ENCODE measurements at regions not wholly inside any gene's neighbourhood (a gene's known extent, or its start where the extent isn't known, plus 50 kb on each side); places are given as distances from the start of the nearest gene placed in this dataset.

DNA sequence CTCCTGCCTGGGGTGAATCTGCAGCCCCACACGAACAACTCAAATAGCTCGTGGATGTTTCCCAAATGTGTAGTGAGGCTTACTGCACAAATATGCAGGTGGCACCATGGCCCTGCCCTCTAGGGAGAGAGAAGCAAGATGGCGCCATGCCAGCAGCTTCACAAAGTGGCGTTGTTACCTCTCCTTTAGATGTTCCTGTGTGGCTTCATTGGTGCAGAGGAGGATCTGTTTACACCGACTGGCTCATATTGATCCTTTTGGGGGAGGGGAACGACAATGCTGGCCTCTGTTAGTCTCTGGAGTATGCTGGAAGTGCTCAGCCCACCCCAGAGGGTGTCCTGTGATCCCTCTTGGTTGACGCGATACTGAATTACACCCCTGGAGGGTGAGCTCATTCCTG lies 99.5 kb upstream of the GATA6 start:
- no peak for DNase-seq (ENCODE audit: low spot score)

DNA sequence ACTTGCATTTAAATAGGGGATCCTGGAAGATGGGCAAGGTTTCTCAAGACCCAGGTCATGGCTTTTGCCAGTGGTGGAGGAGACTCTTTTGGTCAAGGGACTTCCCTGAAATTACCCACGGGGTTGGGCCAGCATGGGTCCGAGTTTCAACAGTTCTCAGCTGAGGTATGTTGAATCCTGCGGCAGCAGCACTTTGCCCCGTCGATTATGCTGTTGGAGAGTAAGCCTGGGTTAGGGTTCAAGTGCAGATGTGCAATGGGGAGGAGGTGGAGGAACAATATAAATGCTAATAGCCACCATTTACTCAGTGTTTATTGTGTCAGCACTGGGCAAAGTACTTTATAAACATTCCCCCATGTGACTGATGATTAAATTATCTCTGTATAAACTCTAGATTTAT lies 96.0 kb upstream of the GATA6 start:
- no peak for DNase-seq (ENCODE audit: low spot score)

DNA sequence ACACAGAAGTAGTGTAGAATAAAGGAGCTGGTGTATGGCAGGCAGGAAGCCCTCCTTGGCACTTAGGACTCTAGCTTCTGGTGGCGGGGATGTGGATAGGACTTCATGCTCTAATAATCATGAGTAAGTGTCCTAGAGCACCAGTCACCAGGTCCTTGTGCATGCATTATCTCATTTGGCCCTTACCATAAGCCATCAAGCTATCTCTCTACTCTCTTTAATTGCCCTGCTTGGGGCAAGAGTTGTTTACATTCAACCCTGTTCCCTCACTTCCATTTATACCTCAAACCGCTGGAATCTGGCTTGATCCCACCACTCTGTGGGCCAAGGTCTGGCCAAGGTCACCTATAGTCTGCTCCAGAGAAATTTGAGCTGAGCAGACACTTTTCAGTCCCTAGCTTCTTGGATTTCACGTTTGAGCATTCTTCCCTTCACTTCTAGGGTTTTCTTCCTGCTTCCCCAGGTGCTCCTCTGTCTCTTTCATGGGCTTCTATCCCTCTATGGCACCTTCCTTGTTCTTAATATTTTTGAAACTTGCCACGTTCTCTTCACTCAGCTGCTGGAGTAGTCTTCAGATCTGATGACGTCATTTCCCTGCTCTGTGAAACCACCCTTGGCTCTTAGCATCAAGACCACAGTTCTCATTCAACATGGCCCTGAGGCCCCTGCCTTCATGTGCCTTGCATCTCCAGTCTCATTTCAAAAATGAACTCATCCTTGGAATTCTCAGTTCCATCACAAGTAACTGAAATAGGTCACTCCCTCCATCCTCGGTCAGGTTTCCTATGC lies 94.9 kb upstream of the GATA6 start:
- DNase-seq (ENCODE audit: low spot score), result no peak

DNA sequence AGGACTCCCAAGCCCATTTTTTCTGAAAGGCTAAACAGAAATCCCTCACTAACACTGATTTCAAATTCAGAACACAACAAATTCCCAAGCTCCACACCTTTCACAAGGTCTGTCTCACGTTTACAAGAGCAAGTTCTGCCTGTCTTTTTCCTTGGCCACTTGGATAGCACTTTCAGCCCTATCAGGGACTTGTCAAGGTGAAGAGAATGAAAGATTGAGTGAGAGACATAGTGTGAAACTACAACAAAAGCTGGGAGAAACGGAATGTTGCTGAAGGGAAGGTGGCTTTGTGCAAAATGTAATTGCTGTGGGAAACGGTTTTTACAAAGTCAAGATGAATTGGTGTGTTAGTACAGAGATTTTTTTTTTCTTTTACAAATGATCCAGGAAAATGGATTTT lies 89.4 kb upstream of the GATA6 start:
- no peak for DNase-seq (ENCODE audit: low spot score)

DNA sequence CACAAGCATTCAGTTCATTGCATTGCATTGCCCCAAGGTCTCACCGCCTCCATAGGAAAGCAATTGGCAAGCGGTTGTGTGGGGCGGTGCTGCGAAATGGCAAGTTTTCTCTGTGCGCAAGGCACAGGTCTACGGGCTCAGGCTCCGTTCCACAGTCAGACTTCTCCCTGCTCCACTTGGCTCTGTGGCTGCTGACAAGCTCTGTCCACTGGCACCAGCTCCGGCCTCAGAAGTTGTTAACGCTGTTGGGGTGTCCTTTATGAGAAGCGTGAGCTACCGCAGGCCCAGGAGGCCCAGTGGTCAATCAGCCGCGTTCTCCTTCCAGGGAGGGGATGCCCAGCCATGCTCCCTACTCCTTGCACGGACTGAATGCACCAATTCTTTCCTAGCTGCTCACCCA lies 87.0 kb upstream of the GATA6 start:
- no peak for DNase-seq (ENCODE audit: low spot score)

DNA sequence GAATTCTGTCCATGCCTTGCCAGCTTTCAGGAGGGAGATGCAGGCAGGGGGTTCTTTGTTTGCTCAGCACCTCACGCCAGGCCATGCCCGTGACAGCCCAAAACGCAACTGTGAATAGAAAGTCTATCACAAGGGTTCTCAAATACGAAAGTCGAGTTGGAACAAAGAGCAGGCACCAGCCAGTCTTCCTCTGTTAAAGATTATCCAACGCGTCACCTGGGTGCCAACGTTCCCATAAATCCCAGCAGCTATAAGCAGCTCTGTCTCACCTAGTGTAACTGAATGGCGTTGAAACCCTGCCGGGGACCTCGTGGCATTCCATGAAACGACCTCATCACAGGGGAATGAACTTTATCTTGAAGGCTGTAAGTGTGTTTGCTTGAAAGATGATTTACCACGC lies 84.8 kb upstream of the GATA6 start:
- DNase-seq (ENCODE audit: low spot score), result no peak

DNA sequence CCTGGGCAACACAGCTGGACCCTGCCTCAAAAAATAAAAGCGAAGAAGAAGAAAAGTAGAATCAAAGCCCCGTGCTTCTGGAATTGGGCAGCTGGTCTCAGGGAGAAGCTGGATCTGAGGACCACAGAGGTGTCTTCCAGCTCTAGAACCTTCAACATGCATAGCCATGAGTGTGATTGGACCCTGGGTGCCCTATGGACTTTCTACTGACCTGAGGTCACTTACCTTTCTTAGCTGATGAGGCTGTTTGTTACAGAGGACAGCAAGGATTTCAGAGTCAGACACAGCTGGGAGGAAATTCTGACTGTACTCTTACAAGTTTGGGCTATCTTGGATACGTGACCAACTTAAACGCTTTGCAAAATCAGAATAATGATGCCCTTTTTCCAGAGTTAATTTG lies 82.4 kb upstream of the GATA6 start:
- DNase-seq (ENCODE audit: low spot score), result no peak

DNA sequence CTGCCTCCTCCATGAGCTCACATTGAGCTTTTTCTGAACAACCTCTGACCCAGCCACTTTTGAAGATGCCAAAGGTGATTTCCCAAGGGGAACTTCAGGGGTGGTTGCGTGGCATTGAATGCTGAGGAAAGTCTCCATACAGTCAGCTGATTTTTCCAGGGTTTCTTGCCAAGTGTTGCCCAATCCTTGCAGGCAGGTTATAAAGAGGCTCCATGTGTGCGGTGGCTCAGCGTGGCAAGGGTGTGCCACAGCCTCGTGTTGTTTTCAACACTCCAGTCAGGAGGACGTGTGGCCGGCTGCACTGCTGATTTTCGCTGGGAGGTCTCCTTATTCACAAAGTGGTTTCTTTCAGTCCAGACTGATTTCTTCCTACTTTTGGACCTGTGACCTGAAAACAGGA lies 81.4 kb upstream of the GATA6 start:
- DNase-seq (ENCODE audit: low spot score), result no peak

DNA sequence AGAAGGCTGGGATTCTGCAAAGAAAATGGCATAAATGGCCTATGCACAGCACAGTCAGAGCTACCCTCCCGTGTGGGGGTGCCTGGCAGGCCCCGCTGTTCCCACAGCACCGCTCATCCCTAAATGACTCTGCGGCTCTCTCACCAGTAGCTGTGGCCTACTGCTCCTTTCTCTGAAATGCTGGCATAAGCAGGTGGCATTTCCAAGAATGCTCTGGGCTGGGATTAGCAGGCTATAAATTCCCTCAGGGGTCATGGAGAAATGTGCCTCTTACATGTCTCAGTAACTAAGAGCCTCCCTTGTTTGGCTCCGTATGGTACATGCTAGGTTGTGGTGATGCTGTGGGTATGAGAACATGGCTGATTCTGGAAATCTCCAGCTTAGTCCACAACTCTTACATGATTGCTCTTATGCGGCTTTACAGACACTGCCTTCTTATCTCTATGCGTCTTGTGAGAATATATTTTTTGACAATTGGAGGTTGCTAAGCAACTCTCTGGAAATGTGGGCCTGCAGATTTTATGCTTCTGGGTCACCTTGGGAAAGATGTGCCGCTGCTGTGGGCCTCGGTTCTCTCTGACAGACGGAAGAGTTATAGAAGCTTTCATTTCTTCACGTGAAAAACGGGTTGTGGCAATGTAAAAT lies 80.3 kb upstream of the GATA6 start:
- DNase-seq (ENCODE audit: low spot score), result no peak

DNA sequence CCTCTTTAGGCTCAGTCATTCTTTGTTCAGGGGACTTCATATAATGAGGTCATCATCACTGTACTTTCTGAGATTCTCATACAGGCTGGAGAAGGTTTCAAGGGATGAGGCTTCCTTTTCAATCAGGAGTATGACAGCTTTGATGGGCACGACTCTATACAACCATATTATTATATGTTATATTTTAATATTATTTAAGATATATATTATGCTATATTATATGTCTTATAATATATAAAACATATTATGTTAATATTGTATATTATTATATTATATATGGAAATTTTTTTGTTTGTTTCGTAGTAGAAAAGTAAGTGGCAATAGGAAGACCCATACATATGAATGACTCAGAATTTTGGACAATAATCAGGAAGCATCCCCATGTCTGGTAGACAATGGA lies 78.0 kb upstream of the GATA6 start:
- no peak for DNase-seq (ENCODE audit: low spot score)

DNA sequence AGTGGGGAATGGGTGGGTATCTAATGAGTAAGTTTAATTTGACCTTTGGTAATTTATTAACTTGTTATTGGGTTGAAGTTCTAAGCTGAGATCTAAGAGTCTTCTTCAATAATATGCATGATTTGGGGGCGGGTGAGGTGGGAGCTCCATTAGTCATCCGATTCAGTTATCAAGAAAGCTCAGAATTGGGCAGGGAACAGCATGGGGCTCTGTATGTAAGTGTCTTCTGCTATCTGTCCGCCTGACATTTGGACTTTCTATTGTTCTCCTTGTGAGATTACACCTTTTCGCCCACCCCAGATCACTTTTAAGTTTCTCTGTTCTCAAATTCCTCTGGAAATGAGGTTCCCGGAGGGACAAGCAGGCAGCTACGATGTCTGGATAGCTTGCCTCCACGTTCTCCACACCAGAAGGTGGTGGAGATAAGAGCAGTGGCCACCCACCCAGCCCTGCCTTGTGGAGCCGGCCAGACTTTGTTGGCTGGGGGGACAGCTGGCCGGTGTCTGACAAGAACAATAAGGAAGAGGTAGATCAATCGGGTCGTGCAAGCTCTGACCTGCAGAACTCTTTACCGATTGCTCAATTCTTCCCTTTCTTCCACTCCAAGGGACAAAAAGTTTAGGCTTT lies 75.5 kb upstream of the GATA6 start:
- DNase-seq (ENCODE audit: low spot score), result no peak

DNA sequence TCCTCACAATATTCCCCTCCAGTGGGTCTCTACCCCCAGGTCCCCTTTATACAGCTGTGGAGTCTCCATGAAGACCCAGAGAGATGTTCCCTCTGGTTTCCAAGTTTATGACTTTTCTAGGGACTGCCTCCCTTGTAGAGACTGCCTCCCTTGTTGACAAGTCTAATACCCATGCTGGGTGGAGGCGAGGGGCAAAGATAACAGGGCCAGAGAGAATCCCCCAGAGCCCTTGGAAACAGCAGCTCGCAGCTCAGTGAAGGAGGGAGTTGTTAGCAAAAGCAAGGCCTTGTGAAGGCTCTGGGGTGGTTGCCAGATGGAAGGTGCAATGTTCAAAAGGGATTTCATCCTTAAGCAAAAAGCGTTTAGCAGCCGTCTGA lies 75.0 kb upstream of the GATA6 start:
- no peak for DNase-seq (ENCODE audit: low spot score)

DNA sequence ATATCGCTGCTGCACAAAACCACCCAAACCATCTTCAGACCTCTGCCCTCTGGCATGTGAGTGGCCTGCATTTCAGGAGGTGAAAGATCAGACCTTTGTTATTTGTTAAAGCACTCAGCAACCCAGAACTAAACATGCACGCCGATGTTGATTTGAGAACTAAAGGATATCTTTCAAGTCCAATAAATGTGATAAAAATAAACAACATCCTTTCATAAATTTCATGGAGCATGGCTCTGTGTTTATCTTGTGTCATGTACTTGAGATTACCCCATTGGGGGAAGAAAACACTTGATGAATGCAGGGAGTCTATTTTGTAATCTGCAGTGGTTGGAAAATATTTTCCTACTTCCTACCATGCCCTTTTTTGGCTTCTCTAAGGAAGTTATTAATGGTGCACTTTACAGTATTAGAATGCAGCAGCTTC lies 70.8 kb upstream of the GATA6 start:
- DNase-seq (ENCODE audit: low spot score), result no peak

DNA sequence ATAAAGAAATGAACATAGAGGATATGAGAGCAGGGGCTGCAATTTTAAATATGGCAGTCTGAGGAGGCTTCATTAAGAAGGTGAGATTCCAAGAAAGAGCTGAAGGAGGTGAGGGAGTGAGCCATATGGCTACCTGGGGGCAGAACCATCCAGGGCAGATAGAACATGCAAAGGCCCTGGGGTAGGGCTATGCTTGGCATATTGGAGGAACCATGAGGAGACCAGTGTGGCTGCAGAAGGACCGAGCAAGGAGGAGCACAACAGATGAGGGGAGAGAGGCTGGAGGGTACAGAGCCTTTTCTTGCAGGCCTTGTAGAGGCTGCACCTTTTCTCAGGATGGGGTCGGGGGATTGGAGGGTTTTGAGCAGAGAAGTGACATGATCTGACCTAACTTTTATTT lies 69.5 kb upstream of the GATA6 start:
- no peak for DNase-seq (ENCODE audit: low spot score)

DNA sequence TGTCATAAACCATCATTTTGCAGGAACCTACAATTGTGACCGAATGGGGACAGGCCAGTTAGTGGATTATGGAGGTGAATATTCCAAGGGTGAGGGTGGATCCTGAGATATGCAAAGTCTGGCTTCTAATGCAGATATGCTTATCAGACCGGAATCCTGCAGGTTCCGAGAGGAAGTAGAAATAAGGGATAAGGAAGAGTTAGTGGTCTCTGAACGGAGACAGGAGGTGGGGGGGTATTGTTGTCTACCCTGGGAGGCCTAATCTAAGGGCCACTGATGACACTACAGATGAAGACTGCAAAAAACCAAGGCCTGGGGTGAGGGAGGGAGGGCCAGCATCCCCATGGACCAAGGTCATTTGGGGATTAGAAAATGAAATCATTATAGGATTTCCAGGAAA lies 67.7 kb upstream of the GATA6 start:
- DNase-seq (ENCODE audit: low spot score), result no peak

DNA sequence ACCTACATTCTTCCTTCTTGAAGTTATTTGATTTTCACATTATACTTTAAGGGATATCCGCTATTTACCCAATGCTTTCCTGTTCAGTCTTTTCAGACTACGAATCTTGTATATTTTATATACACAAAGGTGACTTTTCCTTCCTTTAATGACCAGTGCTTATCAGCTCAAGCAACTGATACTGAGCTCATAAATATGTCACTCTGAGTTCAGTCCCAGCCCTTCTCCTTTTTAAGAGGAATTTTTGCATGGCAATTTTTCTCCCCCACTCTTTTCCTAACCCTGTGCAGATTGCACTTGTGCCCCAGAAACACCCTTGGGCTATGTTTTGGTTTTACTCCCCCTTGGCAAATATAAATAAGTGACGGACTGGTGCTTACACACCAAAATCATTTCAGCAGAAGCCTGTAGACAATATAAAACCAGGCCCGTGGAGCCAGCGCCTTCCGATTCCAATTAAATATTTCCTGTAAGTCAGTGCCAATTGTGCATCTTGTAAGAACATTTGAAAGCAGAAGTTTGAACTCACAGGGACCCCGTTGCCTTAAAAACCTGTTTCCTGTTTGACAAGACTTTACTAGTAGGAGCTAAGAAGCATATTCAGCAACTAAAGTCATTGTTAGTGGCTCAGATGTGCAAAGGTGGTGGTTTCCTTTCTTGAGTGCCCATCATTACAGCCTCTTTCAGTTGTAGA lies 66.3 kb upstream of the GATA6 start:
- DNase-seq (ENCODE audit: low spot score), result no peak

DNA sequence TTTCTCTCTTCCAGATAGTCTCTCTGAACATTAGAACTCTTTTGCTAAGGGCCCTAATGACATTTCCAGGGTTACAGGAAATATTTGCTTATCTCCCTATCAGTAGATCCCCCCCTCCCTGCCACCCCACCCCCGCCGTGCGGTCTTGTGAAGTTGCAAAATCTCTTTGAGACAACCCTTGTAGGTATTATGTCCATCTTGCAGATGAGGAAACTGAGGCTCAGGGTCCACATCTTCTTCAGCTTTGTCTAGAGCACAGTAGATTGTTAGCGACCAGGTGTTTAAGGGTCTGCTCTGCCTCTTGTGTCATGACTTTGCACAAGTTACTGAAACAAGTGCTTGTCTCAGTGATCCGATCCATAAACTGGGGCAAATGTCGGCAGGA lies 65.8 kb upstream of the GATA6 start:
- DNase-seq (ENCODE audit: low spot score), result no peak

DNA sequence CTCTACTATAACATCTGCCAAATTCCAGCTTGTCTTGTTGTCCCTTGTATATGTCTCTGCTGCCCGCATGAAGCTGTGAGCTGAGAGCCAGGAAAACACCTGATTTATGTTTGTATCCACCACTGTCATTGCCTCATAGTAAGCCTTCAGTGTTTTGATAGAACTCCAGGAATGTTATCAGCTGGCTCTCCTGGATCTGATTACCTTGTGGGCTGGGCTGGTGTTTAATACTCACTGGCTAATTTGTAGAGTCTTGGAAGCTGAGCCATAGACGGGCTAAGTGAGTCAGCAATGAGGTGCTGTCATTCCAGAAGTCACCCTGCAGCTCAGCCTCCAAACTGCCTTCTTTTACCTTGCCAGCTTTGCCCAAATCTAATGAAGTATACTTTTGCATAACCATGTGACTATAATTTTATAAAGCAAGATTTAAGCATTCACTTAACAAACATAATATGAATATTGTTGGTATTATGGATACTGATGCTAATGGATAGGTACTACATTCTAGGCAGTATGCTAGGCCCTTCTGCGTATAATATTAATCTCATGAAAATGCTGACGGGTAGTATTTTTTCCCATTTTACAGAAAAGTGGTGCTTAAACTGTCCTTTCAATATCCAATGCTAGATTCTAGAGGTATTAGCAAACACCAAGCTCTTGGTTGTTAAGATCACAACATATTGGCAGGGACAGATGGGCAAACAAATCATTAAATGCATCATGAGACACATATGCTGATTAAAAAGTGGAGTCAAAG lies 62.7 kb upstream of the GATA6 start:
- DNase-seq (ENCODE audit: low spot score), result no peak

DNA sequence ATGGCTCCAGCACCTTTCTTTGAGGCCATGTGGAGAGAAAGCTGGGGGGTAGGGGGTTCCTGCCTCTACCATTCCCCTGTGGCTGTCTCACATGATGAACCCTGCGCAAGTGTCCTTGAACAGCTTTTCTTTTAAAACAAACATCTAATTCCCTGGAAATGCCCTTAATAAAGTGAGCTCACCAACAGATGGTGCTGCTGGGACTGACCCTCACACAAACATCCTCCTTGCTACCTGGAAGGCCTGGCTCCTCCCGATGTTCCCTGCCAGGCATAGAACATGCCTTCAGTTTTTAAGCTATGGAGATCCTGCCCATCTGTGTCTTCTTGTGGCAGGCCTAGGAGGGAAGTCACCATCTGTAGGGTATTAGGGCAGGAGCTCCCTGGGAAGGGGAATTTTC lies 60.7 kb upstream of the GATA6 start:
- DNase-seq (ENCODE audit: low spot score), result no peak

DNA sequence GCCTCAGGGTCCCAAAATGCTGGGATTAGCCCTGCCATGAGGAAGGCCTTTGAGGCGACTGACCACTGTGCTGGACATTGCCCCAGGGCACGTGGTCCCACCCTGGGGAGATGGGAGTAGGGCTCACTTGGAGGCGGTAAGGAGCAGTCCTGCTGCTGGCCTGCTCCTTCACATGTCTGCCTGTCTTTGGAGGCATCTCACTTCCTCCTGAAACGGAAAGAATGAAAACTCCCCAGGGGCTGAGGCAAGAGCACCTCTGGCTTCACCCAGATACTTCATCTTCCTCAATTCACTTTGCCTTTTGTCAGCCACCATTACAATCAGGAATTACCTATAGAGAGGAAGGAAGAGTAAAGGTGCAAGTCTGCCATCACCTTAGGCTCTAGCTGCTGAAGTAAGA lies 59.9 kb upstream of the GATA6 start:
- no peak for DNase-seq (ENCODE audit: low spot score)

DNA sequence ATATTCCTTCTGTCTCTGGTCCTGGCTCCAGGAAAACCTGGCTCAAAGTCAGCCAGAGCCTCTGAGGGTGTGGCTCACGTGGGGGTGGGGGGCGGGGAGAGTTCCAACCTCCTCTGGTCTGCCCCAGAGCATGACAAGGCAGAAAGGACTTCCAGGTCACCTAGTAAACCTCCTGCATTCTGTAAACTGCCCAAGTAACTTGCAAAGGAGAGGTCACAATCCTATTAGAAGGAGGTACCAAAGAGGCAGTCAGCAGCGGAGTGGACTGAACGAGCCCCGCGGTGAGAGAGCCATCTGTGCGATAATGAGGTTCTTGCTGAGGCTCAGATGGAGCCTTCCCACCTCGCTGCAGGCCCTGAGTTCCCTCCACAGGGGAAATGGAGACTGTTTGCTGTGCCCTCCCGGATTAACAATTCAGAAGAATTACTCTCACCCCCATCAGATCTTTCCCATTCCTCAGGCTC lies 58.9 kb upstream of the GATA6 start:
- no peak for DNase-seq (ENCODE audit: low spot score)

DNA sequence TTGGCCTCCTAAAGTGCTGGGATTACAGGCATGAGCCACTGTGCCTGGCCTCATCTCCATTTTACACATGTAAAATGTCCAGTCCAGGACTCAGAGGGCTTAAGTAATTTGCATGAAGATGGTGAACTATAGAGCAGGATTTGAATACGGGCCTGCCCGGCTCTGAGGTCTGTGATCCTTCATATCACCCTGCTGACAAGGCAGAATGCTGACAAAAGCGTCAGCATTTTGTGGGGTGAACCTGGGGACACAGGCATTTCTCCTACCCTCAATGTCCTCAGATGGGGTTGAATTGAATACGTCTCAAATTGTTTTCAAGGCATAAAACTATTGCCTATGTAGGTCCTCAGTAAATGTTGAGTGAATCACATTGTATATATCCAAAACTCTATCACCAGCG lies 57.2 kb upstream of the GATA6 start:
- DNase-seq (ENCODE audit: low spot score), result no peak
